OCI-LY7 (cell line): ENCODE measurements at regions not wholly inside any gene's neighbourhood (a gene's known extent, or its start where the extent isn't known, plus 50 kb on each side); places are given as distances from the start of the nearest gene placed in this dataset.
A peak's percentile ranks its signal among the peaks of the same experiment; 100 is the strongest.
"Not testable (repeated sequence)": the region's sequence is repeated elsewhere in the genome, so short reads cannot be mapped to it uniquely, and the experiment has no call there.

Experiments used
- BruUV-seq: library from RNA; stranded (reverse); fragments of 400-500 nt; replicated peaks from 2 replicates; lab custom pipeline; 2021; lab: Mats Ljungman, UMichigan
- CTCF ChIA-PET: fragments of 300-600 bp; sonication (Branson Sonifier 250); formaldehyde crosslinking; loops from one replicate; lab custom pipeline; 2022; ENCODE audit warnings: antibody characterized with exemption; ENCODE audit not compliant: unreplicated experiment; lab: Charles Lee
- POLR2A ChIA-PET: fragments of 300-600 bp; sonication (Branson Sonifier 250); formaldehyde crosslinking; loops from one replicate; lab custom pipeline; 2022; ENCODE audit warnings: antibody characterized with exemption; lab: Charles Lee
- DNase-seq: peaks from one replicate; pipeline ENCODE4 v3.0.0-alpha.2; 2015; ENCODE audit warnings: low spot score
- H2AFZ ChIP-seq: fragments of 200-600 bp; sonication (generic), shearing (Covaris generic); 2 replicates; pipeline ENCODE4 v1.6.1; 2014; ENCODE audit warnings: mild to moderate bottlenecking, antibody characterized with exemption, low read length, moderate library complexity
- H3K27ac ChIP-seq: fragments of 200-600 bp; sonication (generic); 2 replicates; pipeline ENCODE4 v1.5.1; 2014; ENCODE audit warnings: mixed run types, low read depth, mild to moderate bottlenecking, moderate library complexity, low read length, inconsistent platforms; ENCODE audit not compliant: poor library complexity, severe bottlenecking
- H3K36me3 ChIP-seq: fragments of 200-600 bp; sonication (generic); 2 replicates; pipeline ENCODE4 v1.6.1; 2014; ENCODE audit warnings: mild to moderate bottlenecking, antibody characterized with exemption, low read length, moderate library complexity, mixed read lengths; ENCODE audit not compliant: insufficient read depth
- H3K4me1 ChIP-seq: fragments of 200-600 bp; sonication (generic); 2 replicates; pipeline ENCODE4 v1.5.1; 2014; ENCODE audit warnings: mild to moderate bottlenecking, low read length; ENCODE audit not compliant: insufficient read depth, poor library complexity, severe bottlenecking
- H3K4me2 ChIP-seq: fragments of 200-600 bp; sonication (generic); 2 replicates; pipeline ENCODE4 v1.6.1; 2014; ENCODE audit warnings: mild to moderate bottlenecking, low read length
- H3K4me3 ChIP-seq: fragments of 200-600 bp; sonication (generic); 2 replicates; pipeline ENCODE4 v1.5.1; 2014; ENCODE audit warnings: mild to moderate bottlenecking, low read depth, low read length; ENCODE audit not compliant: poor library complexity, severe bottlenecking
- H3K79me2 ChIP-seq: fragments of 200-600 bp; sonication (generic); 2 replicates; pipeline ENCODE4 v1.6.1; 2016; ENCODE audit warnings: low read depth, mild to moderate bottlenecking, low read length, moderate library complexity, mixed read lengths; ENCODE audit not compliant: insufficient read depth
- H3K9me2 ChIP-seq: fragments of 200-600 bp; sonication (generic); 2 replicates; pipeline ENCODE4 v1.6.1; 2016; ENCODE audit warnings: mild to moderate bottlenecking, low read length, mixed read lengths; ENCODE audit not compliant: insufficient read depth
- H3K9me3 ChIP-seq: fragments of 200-600 bp; sonication (generic); 2 replicates; pipeline ENCODE4 v1.6.1; 2014; ENCODE audit warnings: mild to moderate bottlenecking, mixed run types, low read length, mixed read lengths
- H4K20me1 ChIP-seq: fragments of 200-600 bp; sonication (generic); 2 replicates; pipeline ENCODE4 v1.6.1; 2014; ENCODE audit warnings: mild to moderate bottlenecking, antibody characterized with exemption, low read length, moderate library complexity, mixed read lengths; ENCODE audit not compliant: insufficient read depth
- EZH2phosphoT487 ChIP-seq: fragments of 200-600 bp; sonication (generic); IDR thresholded peaks from 2 replicates; pipeline ENCODE4 v1.6.1; 2018; ENCODE audit warnings: low read depth, borderline replicate concordance, mild to moderate bottlenecking, mixed run types, antibody characterized with exemption, low read length, moderate library complexity, mixed read lengths
- intact Hi-C: fragments of 100-400 bp; cut with micrococcal nuclease; formaldehyde crosslinking; loops from one replicate; pipeline ENCODE4 v1.10.0; 2022; ENCODE audit not compliant: unreplicated experiment
- TF ChIP-seq, protein P1 (sequence below): fragments of 200-600 bp; sonication (generic); conservative IDR thresholded peaks from 2 replicates; pipeline ENCODE4 v1.5.1; 2014; ENCODE audit warnings: mild to moderate bottlenecking, antibody characterized with exemption, low read length, moderate library complexity, mixed read lengths

- Histone ChIP-seq H3K4me2 (no peak overlapping the region), H2AFZ (no peak overlapping the region), H3K9me3 (peaks cover 9% of the 10 kb centered on the region; the same call in 1 of the 2 replicates), H3K4me3 (no peak overlapping the region), H3K79me2 (peaks cover 8% of the 10 kb centered on the region; the same call in 1 of the 2 replicates), H3K9me2 (no peaks in the 10 kb centered on the region), H3K27ac (peak overlapping the region; percentile 100), H4K20me1 (no peaks in the 10 kb centered on the region), H3K36me3 (peaks cover 15% of the 10 kb centered on the region), H3K4me1 (peaks cover 54% of the 10 kb centered on the region)
- DNase-seq: no peak
- TF ChIP-seq, protein P1, sequence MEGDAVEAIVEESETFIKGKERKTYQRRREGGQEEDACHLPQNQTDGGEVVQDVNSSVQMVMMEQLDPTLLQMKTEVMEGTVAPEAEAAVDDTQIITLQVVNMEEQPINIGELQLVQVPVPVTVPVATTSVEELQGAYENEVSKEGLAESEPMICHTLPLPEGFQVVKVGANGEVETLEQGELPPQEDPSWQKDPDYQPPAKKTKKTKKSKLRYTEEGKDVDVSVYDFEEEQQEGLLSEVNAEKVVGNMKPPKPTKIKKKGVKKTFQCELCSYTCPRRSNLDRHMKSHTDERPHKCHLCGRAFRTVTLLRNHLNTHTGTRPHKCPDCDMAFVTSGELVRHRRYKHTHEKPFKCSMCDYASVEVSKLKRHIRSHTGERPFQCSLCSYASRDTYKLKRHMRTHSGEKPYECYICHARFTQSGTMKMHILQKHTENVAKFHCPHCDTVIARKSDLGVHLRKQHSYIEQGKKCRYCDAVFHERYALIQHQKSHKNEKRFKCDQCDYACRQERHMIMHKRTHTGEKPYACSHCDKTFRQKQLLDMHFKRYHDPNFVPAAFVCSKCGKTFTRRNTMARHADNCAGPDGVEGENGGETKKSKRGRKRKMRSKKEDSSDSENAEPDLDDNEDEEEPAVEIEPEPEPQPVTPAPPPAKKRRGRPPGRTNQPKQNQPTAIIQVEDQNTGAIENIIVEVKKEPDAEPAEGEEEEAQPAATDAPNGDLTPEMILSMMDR: no peak
- CTCF ChIA-PET: no interaction called here
- BruUV-seq: no TSS peak
- POLR2A ChIA-PET: interaction anchor here (1.4 kb wide), 1 partner anchor 22 kb away, joined by 7 read pairs; no protein-coding TSS in a partner anchor
- intact Hi-C loops: loop anchor here (5.0 to 10.0 kb wide), 4 partner anchors 324 to 1669 kb away; partner anchors contain the start of genes ARHGAP12, KIF5B and ZNF438
Measured at GRCh38 chr10:30708234-30708633, 78.7 kb upstream of the LYZL2 start.

DNA sequence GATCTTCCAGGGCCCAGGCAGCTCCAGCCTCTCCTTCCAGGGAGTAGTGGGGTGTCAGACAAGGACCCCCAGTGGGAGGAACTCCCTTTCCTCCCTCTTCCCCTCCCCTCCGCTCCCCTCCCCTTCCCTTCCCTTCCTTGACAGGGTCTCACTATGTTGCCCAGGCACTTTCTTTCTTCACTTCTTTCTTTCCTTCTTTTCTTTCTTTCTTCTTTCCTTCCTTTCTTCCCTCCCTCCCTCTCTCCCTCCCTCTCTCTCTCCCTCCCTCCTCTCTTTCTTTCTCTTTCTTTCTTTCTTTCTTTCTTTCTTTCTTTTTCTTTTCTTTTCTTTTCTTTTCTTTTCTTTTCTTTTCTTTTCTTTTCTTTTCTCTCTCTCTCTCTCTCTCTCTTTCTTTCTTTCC is 76.6 kb upstream of the LYZL2 start:
- Histone ChIP-seq H3K4me3 (peak overlapping the region; percentile 76), H3K4me2 (peak overlapping the region; percentile 99), H3K27ac (peak overlapping the region; percentile 100), H3K79me2 (peaks cover 22% of the 10 kb centered on the region), H3K4me1 (peaks cover 75% of the 10 kb centered on the region)
- POLR2A ChIA-PET: interaction anchor here (0.6 to 1.1 kb wide), 6 partner anchors 10 to 1530 kb away, joined by 4 to 6 read pairs (median 4); no protein-coding TSS in a partner anchor
- CTCF ChIA-PET, H3K9me2 ChIP-seq, DNase-seq, H3K36me3 ChIP-seq, H2AFZ ChIP-seq, BruUV-seq, H3K9me3 ChIP-seq, H4K20me1 ChIP-seq: not testable (repeated sequence)
- intact Hi-C loops: loop anchor here (5.0 to 10.0 kb wide), 4 partner anchors 326 to 1671 kb away; partner anchors contain the start of genes ARHGAP12, KIF5B and ZNF438

DNA sequence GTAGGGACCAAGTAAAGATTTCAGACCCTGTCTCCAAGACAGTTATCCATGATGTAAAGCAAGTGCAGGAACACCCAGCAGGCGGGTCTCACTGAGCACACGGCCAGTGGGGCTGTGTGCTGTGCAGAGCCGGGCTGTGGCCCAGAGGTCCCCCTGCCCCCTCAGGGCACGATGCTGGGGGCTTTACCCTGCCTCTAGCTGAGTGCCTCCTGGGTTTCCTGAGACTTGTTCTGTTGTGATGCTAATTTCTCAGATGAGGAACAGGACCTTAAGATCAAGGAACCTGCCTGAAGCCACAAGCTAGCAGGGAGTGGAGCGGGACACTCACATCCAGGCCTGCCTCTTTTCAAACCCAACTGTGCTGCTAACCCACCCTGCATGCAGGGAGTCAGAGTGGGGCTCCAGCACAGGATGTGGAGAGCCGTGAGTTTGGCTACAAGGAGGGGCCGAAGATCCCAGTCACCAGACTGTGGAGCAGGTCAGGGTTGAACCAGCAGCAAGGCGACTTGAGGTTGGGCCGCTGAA is 76.1 kb upstream of the LYZL2 start:
- BruUV-seq: TSS peak; percentile 82

More for the DNA sequence above, 76.1 kb upstream of the LYZL2 start:
- no peaks in the 10 kb centered on the region for H4K20me1 ChIP-seq
- POLR2A ChIA-PET: interaction anchor here (2.1 to 3.4 kb wide), 2 partner anchors 11 to 13 kb away, joined by 5 to 12 read pairs; no protein-coding TSS in a partner anchor
- no peak overlapping the region for H2AFZ ChIP-seq
- H3K4me3 ChIP-seq: peak overlapping the region; percentile 76
- no peaks in the 10 kb centered on the region for H3K9me2 ChIP-seq
- peaks cover 6% of the 10 kb centered on the region; the same call in 1 of the 2 replicates for H3K36me3 ChIP-seq
- peak; percentile 81 for DNase-seq
- intact Hi-C loops: loop anchor here (2.0 to 10.0 kb wide), 6 partner anchors 269 to 1672 kb away; partner anchors contain the start of genes ARHGAP12, KIF5B, ZEB1 and ZNF438
- H3K79me2 ChIP-seq: peaks cover 25% of the 10 kb centered on the region
- peak overlapping the region; percentile 100 for H3K27ac ChIP-seq
- TF ChIP-seq EZH2phosphoT487: no peak
- TF ChIP-seq, protein P1: no peak
- H3K4me1 ChIP-seq: peaks cover 80% of the 10 kb centered on the region
- CTCF ChIA-PET: no interaction called here
- no peaks in the 10 kb centered on the region; the same call in 1 of the 2 replicates for H3K9me3 ChIP-seq
- peak overlapping the region; percentile 99 for H3K4me2 ChIP-seq
